ENCODE measurements at regions not wholly inside any gene's neighbourhood (a gene's known extent, or its start where the extent isn't known, plus 50 kb on each side); places are given as distances from the start of the nearest gene placed in this dataset.

DNA sequence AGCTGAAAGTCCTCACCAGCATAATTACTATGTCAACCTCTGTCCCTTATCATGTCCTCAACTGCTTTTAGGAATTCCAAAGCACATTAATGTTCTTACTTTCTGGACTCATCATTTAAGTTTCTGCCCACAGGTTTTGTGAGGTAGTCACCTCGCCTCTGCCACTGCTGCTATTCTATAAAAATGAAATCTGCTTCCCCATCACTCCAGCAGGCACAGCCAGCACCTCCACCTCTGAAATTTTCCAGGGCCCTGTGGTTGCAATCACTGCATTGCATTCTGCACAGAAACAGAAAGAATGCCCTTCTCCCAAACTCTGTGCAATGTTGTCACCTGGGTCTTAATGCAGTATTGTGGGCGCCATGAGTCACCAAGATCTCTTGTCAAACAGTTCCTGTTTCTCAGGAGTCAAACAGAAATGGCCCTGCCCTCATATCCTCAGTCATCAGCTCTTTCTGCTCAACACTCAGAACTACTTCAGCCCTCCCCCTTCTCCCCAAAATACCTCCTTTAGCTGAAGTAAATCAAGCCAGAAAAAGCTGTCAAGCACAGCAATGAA, 529.2 kb upstream of the NBEA start:
- TF ChIP-seq EZH2 (IDR thresholded peaks at IDR 0.05; ENCODE audit: low read depth) = no peak
- TF ChIP-seq, protein P1, sequence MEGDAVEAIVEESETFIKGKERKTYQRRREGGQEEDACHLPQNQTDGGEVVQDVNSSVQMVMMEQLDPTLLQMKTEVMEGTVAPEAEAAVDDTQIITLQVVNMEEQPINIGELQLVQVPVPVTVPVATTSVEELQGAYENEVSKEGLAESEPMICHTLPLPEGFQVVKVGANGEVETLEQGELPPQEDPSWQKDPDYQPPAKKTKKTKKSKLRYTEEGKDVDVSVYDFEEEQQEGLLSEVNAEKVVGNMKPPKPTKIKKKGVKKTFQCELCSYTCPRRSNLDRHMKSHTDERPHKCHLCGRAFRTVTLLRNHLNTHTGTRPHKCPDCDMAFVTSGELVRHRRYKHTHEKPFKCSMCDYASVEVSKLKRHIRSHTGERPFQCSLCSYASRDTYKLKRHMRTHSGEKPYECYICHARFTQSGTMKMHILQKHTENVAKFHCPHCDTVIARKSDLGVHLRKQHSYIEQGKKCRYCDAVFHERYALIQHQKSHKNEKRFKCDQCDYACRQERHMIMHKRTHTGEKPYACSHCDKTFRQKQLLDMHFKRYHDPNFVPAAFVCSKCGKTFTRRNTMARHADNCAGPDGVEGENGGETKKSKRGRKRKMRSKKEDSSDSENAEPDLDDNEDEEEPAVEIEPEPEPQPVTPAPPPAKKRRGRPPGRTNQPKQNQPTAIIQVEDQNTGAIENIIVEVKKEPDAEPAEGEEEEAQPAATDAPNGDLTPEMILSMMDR (conservative IDR thresholded peaks at IDR 0.05) = no peak

GRCh38 chr13:34413538-34414210, 528.4 kb upstream of the NBEA start:
- H3K79me2 ChIP-seq (ENCODE audit: low read depth) = no peaks in the 10 kb centered on the region
- no peak overlapping the region for H2AFZ ChIP-seq
- H3K9me3 ChIP-seq (ENCODE audit: insufficient read depth, low read depth) = no peaks in the 10 kb centered on the region
- H3K36me3 ChIP-seq (ENCODE audit: low read depth) = no peaks in the 10 kb centered on the region
- no peaks in the 10 kb centered on the region for H3K27me3 ChIP-seq (ENCODE audit: insufficient read depth, low read depth)
- no peak for DNase-seq
- TF ChIP-seq, protein P1 (conservative IDR thresholded peaks at IDR 0.05) = no peak
- no peak for TF ChIP-seq EZH2 (IDR thresholded peaks at IDR 0.05; ENCODE audit: low read depth)
- no peak overlapping the region for H3K4me3 ChIP-seq
- POLR2A ChIA-PET (ENCODE audit: unreplicated experiment) = no interaction called here
- H4K20me1 ChIP-seq (ENCODE audit: insufficient read depth) = no peaks in the 10 kb centered on the region
- H3F3A ChIP-seq (ENCODE audit: insufficient read depth, low read depth) = no peaks in the 10 kb centered on the region; the same call in 1 of the 2 replicates
- H3K27ac ChIP-seq = no peak overlapping the region
- CTCF ChIA-PET = no interaction called here
- H3K9me2 ChIP-seq (ENCODE audit: insufficient read depth) = no peaks in the 10 kb centered on the region
- no peak overlapping the region for H3K4me2 ChIP-seq
- peaks cover 16% of the 10 kb centered on the region for H3K4me1 ChIP-seq (replicated peaks; ENCODE audit: insufficient read depth)
- BruUV-seq (replicated peaks) = no TSS peak
- intact Hi-C loops (cut with micrococcal nuclease; ENCODE audit: unreplicated experiment) = loop anchor here (5.0 kb wide), 1 partner anchor 49 kb away; no protein-coding TSS in a partner anchor

More for the DNA sequence above, 529.2 kb upstream of the NBEA start:
- intact Hi-C loops (cut with micrococcal nuclease; ENCODE audit: unreplicated experiment) = loop anchor here (5.0 kb wide), 1 partner anchor 49 kb away; no protein-coding TSS in a partner anchor
- H4K20me1 ChIP-seq (ENCODE audit: insufficient read depth) = no peaks in the 10 kb centered on the region
- no peaks in the 10 kb centered on the region; the same call in 1 of the 2 replicates for H3F3A ChIP-seq (ENCODE audit: insufficient read depth, low read depth)
- ChIA-PET CTCF (no interaction called here), POLR2A (ENCODE audit: unreplicated experiment) (no interaction called here)
- no peak overlapping the region for H3K27ac ChIP-seq
- no TSS peak for BruUV-seq (replicated peaks)
- H3K79me2 ChIP-seq (ENCODE audit: low read depth) = no peaks in the 10 kb centered on the region
- no peak overlapping the region for H2AFZ ChIP-seq
- H3K36me3 ChIP-seq (ENCODE audit: low read depth) = no peaks in the 10 kb centered on the region
- H3K9me2 ChIP-seq (ENCODE audit: insufficient read depth) = no peaks in the 10 kb centered on the region
- DNase-seq = peak; percentile 46 to 75
- H3K4me1 ChIP-seq (replicated peaks; ENCODE audit: insufficient read depth) = peaks cover 16% of the 10 kb centered on the region
- no peaks in the 10 kb centered on the region for H3K9me3 ChIP-seq (ENCODE audit: insufficient read depth, low read depth)
- H3K4me2 ChIP-seq = no peak overlapping the region
- no peaks in the 10 kb centered on the region for H3K27me3 ChIP-seq (ENCODE audit: insufficient read depth, low read depth)
- H3K4me3 ChIP-seq = no peak overlapping the region

- POLR2A ChIA-PET (ENCODE audit: unreplicated experiment) = no interaction called here
- TF ChIP-seq, protein P1 (conservative IDR thresholded peaks at IDR 0.05) = no peak
- TF ChIP-seq EZH2 (IDR thresholded peaks at IDR 0.05; ENCODE audit: low read depth) = no peak
- Histone ChIP-seq H3K4me2 (no peak overlapping the region), H3K9me2 (ENCODE audit: insufficient read depth) (no peaks in the 10 kb centered on the region), H4K20me1 (ENCODE audit: insufficient read depth) (no peaks in the 10 kb centered on the region), H3K4me1 (replicated peaks; ENCODE audit: insufficient read depth) (peaks cover 16% of the 10 kb centered on the region), H3K27me3 (ENCODE audit: insufficient read depth, low read depth) (no peaks in the 10 kb centered on the region), H2AFZ (no peak overlapping the region), H3K79me2 (ENCODE audit: low read depth) (no peaks in the 10 kb centered on the region), H3K9me3 (ENCODE audit: insufficient read depth, low read depth) (no peaks in the 10 kb centered on the region), H3K36me3 (ENCODE audit: low read depth) (no peaks in the 10 kb centered on the region), H3K27ac (no peak overlapping the region), H3K4me3 (no peak overlapping the region), H3F3A (ENCODE audit: insufficient read depth, low read depth) (no peaks in the 10 kb centered on the region; the same call in 1 of the 2 replicates)
- CTCF ChIA-PET = no interaction called here
- no peak for DNase-seq
- intact Hi-C loops (cut with micrococcal nuclease; ENCODE audit: unreplicated experiment) = loop anchor here (5.0 kb wide), 1 partner anchor 48 kb away; no protein-coding TSS in a partner anchor
- BruUV-seq (replicated peaks) = no TSS peak
These were observed 527.5 kb upstream of the NBEA start for GRCh38 chr13:34414616-34415015.
